SK-N-SH (cell line): ENCODE measurements at regions not wholly inside any gene's neighbourhood (a gene's known extent, or its start where the extent isn't known, plus 50 kb on each side); places are given as distances from the start of the nearest gene placed in this dataset.

Experiments
- CTCF ChIA-PET: fragments of 300-600, 350-600 bp; formaldehyde crosslinking; extraction: SDS; loops from one replicate; lab custom pipeline; 2021; lab: Yijun Ruan, JAX
- POLR2A ChIA-PET: fragments of 350-600 bp; sonication (Branson Sonifier 250); formaldehyde crosslinking; extraction: SDS; loops from one replicate; lab custom pipeline; 2020; ENCODE audit warnings: antibody characterized with exemption, inconsistent platforms; lab: Yijun Ruan, JAX
- DNase-seq: peaks from one replicate; pipeline ENCODE4 v3.0.0; 2012
- H2AFZ ChIP-seq: fragments of 200-600 bp; sonication (generic); 2 replicates; pipeline ENCODE4 v1.8.1; 2016; ENCODE audit warnings: antibody characterized with exemption, mild to moderate bottlenecking, low read depth
- H3F3A ChIP-seq: fragments of 200-600 bp; sonication (generic); replicated peaks from 2 replicates; pipeline ENCODE3; 2016; ENCODE audit warnings: antibody characterized with exemption, mild to moderate bottlenecking; ENCODE audit not compliant: insufficient read depth
- H3K27ac ChIP-seq, 2 experiments: fragments of 200-500 bp in 1 of 2; fragments of 200-600 bp in 1 of 2; sonication (Bioruptor generic) in 1 of 2; sonication (generic), shearing (Covaris generic) in 1 of 2; 2 replicates each; pipeline versions ENCODE4 v1.5.1 to v1.6.1; 2014 to 2016; ENCODE audit warnings: low read depth in 2 of 2, inconsistent platforms in 1 of 2, low read length in 1 of 2, mild to moderate bottlenecking in 1 of 2, mixed read lengths in 1 of 2
- H3K27me3 ChIP-seq: fragments of 200-600 bp; sonication (generic), shearing (Covaris generic); 2 replicates; pipeline ENCODE4 v1.6.1; 2016; ENCODE audit warnings: mixed run types; ENCODE audit not compliant: insufficient read depth
- H3K36me3 ChIP-seq, 2 experiments: fragments of 200-500 bp in 1 of 2; fragments of 200-600 bp in 1 of 2; sonication (Bioruptor generic) in 1 of 2; sonication (generic) in 1 of 2; replicated peaks in 1 of 2; 2 replicates each; pipeline versions ENCODE3 to v1.5.1; 2014 to 2016; ENCODE audit warnings: low read length in 1 of 2, mild to moderate bottlenecking in 1 of 2; ENCODE audit not compliant: insufficient read depth in 2 of 2, control insufficient read depth in 1 of 2
- H3K4me1 ChIP-seq, 2 experiments: fragments of 200-500 bp in 1 of 2; fragments of 200-600 bp in 1 of 2; sonication (Bioruptor generic) in 1 of 2; sonication (generic), shearing (Covaris generic) in 1 of 2; 2 replicates each; pipeline versions ENCODE4 v1.5.1 to v1.6.1; 2014 to 2016; ENCODE audit warnings: low read depth in 1 of 2, low read length in 1 of 2, mixed run types in 1 of 2; ENCODE audit not compliant: insufficient read depth in 2 of 2, control insufficient read depth in 1 of 2
- H3K4me2 ChIP-seq: fragments of 200-600 bp; sonication (generic), shearing (Covaris generic); 2 replicates; pipeline ENCODE4 v1.6.1; 2017; ENCODE audit warnings: mixed run types
- H3K4me3 ChIP-seq, 2 experiments: fragments of 200-500 bp in 1 of 2; fragments of 200-600 bp in 1 of 2; sonication (Bioruptor generic) in 1 of 2; sonication (generic), shearing (Covaris generic) in 1 of 2; 2 replicates each; pipeline versions ENCODE4 v1.5.1 to v1.8.1; 2014 to 2016; ENCODE audit warnings: low read depth in 2 of 2, inconsistent platforms in 1 of 2, low read length in 1 of 2, mild to moderate bottlenecking in 1 of 2, mixed read lengths in 1 of 2, moderate library complexity in 1 of 2
- H3K79me2 ChIP-seq: fragments of 200-600 bp; sonication (generic); 2 replicates; pipeline ENCODE4 v1.8.1; 2017; ENCODE audit warnings: mild to moderate bottlenecking; ENCODE audit not compliant: insufficient read depth
- H3K9ac ChIP-seq: fragments of 200-600 bp; sonication (generic); 2 replicates; pipeline ENCODE4 v1.6.1; 2017; ENCODE audit warnings: mixed run types
- H3K9me2 ChIP-seq: fragments of 200-600 bp; sonication (generic); 2 replicates; pipeline ENCODE4 v1.6.1; 2017; ENCODE audit warnings: mixed run types
- H3K9me3 ChIP-seq: fragments of 200-600 bp; sonication (generic); 2 replicates; pipeline ENCODE4 v1.6.1; 2017; ENCODE audit warnings: mixed run types, mild to moderate bottlenecking, moderate library complexity
- H4K20me1 ChIP-seq: fragments of 200-600 bp; sonication (generic); 2 replicates; pipeline ENCODE4 v1.6.1; 2017; ENCODE audit warnings: mild to moderate bottlenecking, mixed run types; ENCODE audit not compliant: insufficient read depth
- ELF1 ChIP-seq: IDR thresholded peaks from 2 replicates; pipeline ENCODE4 v1.4.0; 2012
- FOSL2 ChIP-seq: IDR thresholded peaks from 2 replicates; pipeline ENCODE4 v1.4.0; 2012; ENCODE audit warnings: low read depth, mild to moderate bottlenecking, moderate library complexity, borderline replicate concordance
- JUND ChIP-seq: IDR thresholded peaks from 2 replicates; pipeline ENCODE4 v1.4.0; 2012
- PBX3 ChIP-seq: IDR thresholded peaks from 2 replicates; pipeline ENCODE4; 2012
- TCF12 ChIP-seq: IDR thresholded peaks from 2 replicates; pipeline ENCODE4 v1.4.0; 2012
- TEAD4 ChIP-seq: IDR thresholded peaks from 2 replicates; pipeline ENCODE4 v1.4.0; 2012; ENCODE audit warnings: mild to moderate bottlenecking, borderline replicate concordance; ENCODE audit not compliant: insufficient read depth
- YY1 ChIP-seq: IDR thresholded peaks from 2 replicates; pipeline ENCODE4 v1.4.0; 2012; ENCODE audit warnings: low read depth, mild to moderate bottlenecking
- WGBS: methylation state at CpG from one replicate; pipeline ENCODE4 v1.1.6; 2017; ENCODE audit warnings: low lambda C conversion rate; 5-methylcytosine and 5-hydroxymethylcytosine counted together
- TF ChIP-seq, protein P1 (sequence below): IDR thresholded peaks from 2 replicates; pipeline ENCODE4 v1.6.1; 2012; ENCODE audit warnings: mild to moderate bottlenecking, low read depth, low read length, moderate library complexity

DNA sequence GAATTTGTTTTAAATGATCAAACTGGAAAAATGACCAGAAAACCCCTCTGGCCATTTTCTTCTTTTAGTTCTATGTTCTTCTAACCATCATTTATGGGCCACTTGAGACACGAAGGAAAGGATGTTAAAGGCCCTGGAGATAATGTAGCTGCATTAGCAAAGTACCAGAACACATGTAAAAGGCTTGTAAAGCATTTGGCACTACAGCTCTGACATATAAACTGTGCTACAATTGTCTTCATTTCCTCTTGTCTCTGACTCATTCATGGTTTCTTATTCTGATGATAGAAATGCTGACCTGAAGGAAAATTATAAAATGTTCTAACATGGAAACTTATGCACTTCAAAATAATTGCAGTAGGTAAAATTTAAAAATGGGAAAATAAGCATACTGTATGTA is 388.7 kb downstream of the FAT4 start:
- Histone ChIP-seq H4K20me1 (no peaks in the 10 kb centered on the region), H3K36me3 (no peaks in the 10 kb centered on the region), H3K4me1 (peaks cover 0 to 17% of the 10 kb centered on the region in 2 experiments; a peak in 2 of 4 replicates), H3K27ac (peak overlapping the region in 1 of 2 experiments; percentile 15; a peak in 1 of 4 replicates), H3K27me3 (no peaks in the 10 kb centered on the region), H2AFZ (peak overlapping the region; percentile 49; the same call in 1 of the 2 replicates), H3K9ac (no peak overlapping the region), H3K4me2 (0 out of 2 replicates have a peak overlapping the region, but pooled peaks have one; percentile 9), H3K9me3 (no peaks in the 10 kb centered on the region), H3K79me2 (no peaks in the 10 kb centered on the region), H3F3A (no peaks in the 10 kb centered on the region), H3K9me2 (no peaks in the 10 kb centered on the region), H3K4me3 (no peak overlapping the region)
- DNase-seq = no peak
- WGBS = 36% methylated on average over 1 of the region's 1 CpG
- no peak for TF ChIP-seq PBX3
- TF ChIP-seq FOSL2 = peak; percentile 39; the same call in 1 of the 2 replicates
- TF ChIP-seq, protein P1, sequence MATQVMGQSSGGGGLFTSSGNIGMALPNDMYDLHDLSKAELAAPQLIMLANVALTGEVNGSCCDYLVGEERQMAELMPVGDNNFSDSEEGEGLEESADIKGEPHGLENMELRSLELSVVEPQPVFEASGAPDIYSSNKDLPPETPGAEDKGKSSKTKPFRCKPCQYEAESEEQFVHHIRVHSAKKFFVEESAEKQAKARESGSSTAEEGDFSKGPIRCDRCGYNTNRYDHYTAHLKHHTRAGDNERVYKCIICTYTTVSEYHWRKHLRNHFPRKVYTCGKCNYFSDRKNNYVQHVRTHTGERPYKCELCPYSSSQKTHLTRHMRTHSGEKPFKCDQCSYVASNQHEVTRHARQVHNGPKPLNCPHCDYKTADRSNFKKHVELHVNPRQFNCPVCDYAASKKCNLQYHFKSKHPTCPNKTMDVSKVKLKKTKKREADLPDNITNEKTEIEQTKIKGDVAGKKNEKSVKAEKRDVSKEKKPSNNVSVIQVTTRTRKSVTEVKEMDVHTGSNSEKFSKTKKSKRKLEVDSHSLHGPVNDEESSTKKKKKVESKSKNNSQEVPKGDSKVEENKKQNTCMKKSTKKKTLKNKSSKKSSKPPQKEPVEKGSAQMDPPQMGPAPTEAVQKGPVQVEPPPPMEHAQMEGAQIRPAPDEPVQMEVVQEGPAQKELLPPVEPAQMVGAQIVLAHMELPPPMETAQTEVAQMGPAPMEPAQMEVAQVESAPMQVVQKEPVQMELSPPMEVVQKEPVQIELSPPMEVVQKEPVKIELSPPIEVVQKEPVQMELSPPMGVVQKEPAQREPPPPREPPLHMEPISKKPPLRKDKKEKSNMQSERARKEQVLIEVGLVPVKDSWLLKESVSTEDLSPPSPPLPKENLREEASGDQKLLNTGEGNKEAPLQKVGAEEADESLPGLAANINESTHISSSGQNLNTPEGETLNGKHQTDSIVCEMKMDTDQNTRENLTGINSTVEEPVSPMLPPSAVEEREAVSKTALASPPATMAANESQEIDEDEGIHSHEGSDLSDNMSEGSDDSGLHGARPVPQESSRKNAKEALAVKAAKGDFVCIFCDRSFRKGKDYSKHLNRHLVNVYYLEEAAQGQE = no peak
- TF ChIP-seq JUND = 0 out of 2 replicates have a peak, but pooled peaks have one; percentile 7
- TF ChIP-seq YY1 = no peak
- ChIA-PET POLR2A (no interaction called here), CTCF (no interaction called here)

GRCh38 chr4:125704726-125705125 is 390.0 kb downstream of the FAT4 start:
- Histone ChIP-seq H3K27ac (no peak overlapping the region), H3K9me3 (no peaks in the 10 kb centered on the region), H4K20me1 (no peaks in the 10 kb centered on the region), H3F3A (no peaks in the 10 kb centered on the region), H3K9ac (no peak overlapping the region), H3K4me3 (no peak overlapping the region), H3K79me2 (no peaks in the 10 kb centered on the region), H3K36me3 (no peaks in the 10 kb centered on the region), H2AFZ (no peak overlapping the region), H3K27me3 (no peaks in the 10 kb centered on the region), H3K9me2 (no peaks in the 10 kb centered on the region), H3K4me1 (peaks cover 0 to 17% of the 10 kb centered on the region in 2 experiments; a peak in 2 of 4 replicates), H3K4me2 (no peak overlapping the region)
- ChIA-PET CTCF (no interaction called here), POLR2A (no interaction called here)
- DNase-seq = no peak
- WGBS = 58% methylated on average over 3 of the region's 3 CpGs
- TF ChIP-seq TEAD4 (peak; percentile 66; the same call in 1 of the 2 replicates), TCF12 (peak; percentile 18; the same call in 1 of the 2 replicates), JUND (0 out of 2 replicates have a peak, but pooled peaks have one; percentile 13), ELF1 (no peak)
